Fibroblast of lung (primary cell): ENCODE measurements at regions not wholly inside any gene's neighbourhood (a gene's known extent, or its start where the extent isn't known, plus 50 kb on each side); places are given as distances from the start of the nearest gene placed in this dataset.

Experiments used
- DNase-seq, 2 donors: peaks; one replicate each; pipeline versions ENCODE4 v3.0.0 to v3.0.0-alpha.2; 2010; ENCODE audit warnings: low read depth in 2 of 2
- H2AFZ ChIP-seq: 2 replicates; pipeline ENCODE4 v1.5.1; 2012; ENCODE audit warnings: low read length, control low read depth, inconsistent platforms
- H3K27ac ChIP-seq: 2 replicates; pipeline ENCODE4 v1.5.1; 2011; ENCODE audit warnings: low read length, control low read depth; ENCODE audit not compliant: insufficient read depth
- H3K27me3 ChIP-seq: 2 replicates; pipeline ENCODE4 v1.5.1; 2011; ENCODE audit warnings: mild to moderate bottlenecking, low read length; ENCODE audit not compliant: control insufficient read depth, insufficient read depth
- H3K36me3 ChIP-seq: 2 replicates; pipeline ENCODE4 v1.5.1; 2011; ENCODE audit warnings: low read length; ENCODE audit not compliant: control insufficient read depth, insufficient read depth
- H3K4me1 ChIP-seq: 2 replicates; pipeline ENCODE4 v1.5.1; 2011; ENCODE audit warnings: low read length; ENCODE audit not compliant: control insufficient read depth, insufficient read depth; ENCODE audit errors: extremely low read depth
- H3K4me2 ChIP-seq: 2 replicates; pipeline ENCODE4 v1.5.1; 2011; ENCODE audit warnings: low read length, control low read depth; ENCODE audit not compliant: insufficient read depth; ENCODE audit errors: extremely low read depth
- H3K4me3 ChIP-seq, 4 experiments: fragments of 200-600 bp in 1 of 4; sonication (generic) in 1 of 4; replicated peaks in 1 of 4; 2 replicates each; pipeline ENCODE4 v1.5.1; 2011 to 2016; ENCODE audit warnings: low read length in 4 of 4, low read depth in 3 of 4, mild to moderate bottlenecking in 3 of 4, control low read depth in 2 of 4, inconsistent platforms in 1 of 4, mixed read lengths in 1 of 4; ENCODE audit not compliant: insufficient read depth in 1 of 4; ENCODE audit errors: control extremely low read depth in 1 of 4
- H3K79me2 ChIP-seq: 2 replicates; pipeline ENCODE4 v1.5.1; 2012; ENCODE audit warnings: mild to moderate bottlenecking, low read length, inconsistent platforms; ENCODE audit not compliant: control insufficient read depth, insufficient read depth
- H3K9ac ChIP-seq: 2 replicates; pipeline ENCODE4 v1.5.1; 2011; ENCODE audit warnings: mild to moderate bottlenecking, low read length, control low read depth; ENCODE audit not compliant: insufficient read depth
- H3K9me3 ChIP-seq: 2 replicates; pipeline ENCODE4 v1.5.1; 2012; ENCODE audit warnings: low read depth, low read length; ENCODE audit not compliant: control insufficient read depth, insufficient read depth
- H4K20me1 ChIP-seq: 2 replicates; pipeline ENCODE4 v1.5.1; 2011; ENCODE audit warnings: low read length; ENCODE audit not compliant: control insufficient read depth, insufficient read depth; ENCODE audit errors: extremely low read depth
- CTCF ChIP-seq, 2 donors: IDR thresholded peaks in 1 of 2; conservative IDR thresholded peaks in 1 of 2; 1 replicate in 1 of 2; 2 replicates in 1 of 2; pipeline ENCODE4 v1.5.1; 2011 to 2012; ENCODE audit warnings: low read length in 2 of 2, control low read depth in 1 of 2, inconsistent platforms in 1 of 2, low read depth in 1 of 2, mild to moderate bottlenecking in 1 of 2
- EZH2 ChIP-seq: IDR thresholded peaks from 2 replicates; pipeline ENCODE4 v1.5.1; 2012; ENCODE audit warnings: low read length, control low read depth, mild to moderate bottlenecking; ENCODE audit errors: missing control alignments

- Histone ChIP-seq H2AFZ (no peak overlapping the region), H3K9me3 (no peaks in the 10 kb centered on the region), H3K4me2 (no peak overlapping the region), H3K27ac (no peak overlapping the region), H3K27me3 (no peaks in the 10 kb centered on the region), H3K9ac (no peak overlapping the region), H3K4me3 (no peak overlapping the region), H3K36me3 (no peaks in the 10 kb centered on the region), H3K79me2 (no peaks in the 10 kb centered on the region), H4K20me1 (no peaks in the 10 kb centered on the region), H3K4me1 (no peaks in the 10 kb centered on the region)
- TF ChIP-seq EZH2 (no peak), CTCF (conservative IDR thresholded peaks at IDR 0.05 in 1 of 2, IDR thresholded peaks at IDR 0.05 in 1 of 2; ENCODE audit: low read depth in 1 of 2, low read length in 2 of 2) (no peak)
- peak in 1 of 2 donors; percentile 57 for DNase-seq
Observed at GRCh38 chr14:71638523-71639196, 293.6 kb upstream of the RGS6 start.

GRCh38 chr14:71642715-71643114, 289.5 kb upstream of the RGS6 start:
- no peak overlapping the region for H3K27ac ChIP-seq
- TF ChIP-seq EZH2 (no peak), CTCF (conservative IDR thresholded peaks at IDR 0.05 in 1 of 2, IDR thresholded peaks at IDR 0.05 in 1 of 2; ENCODE audit: low read depth in 1 of 2, low read length in 2 of 2) (no peak)
- H3K4me1 ChIP-seq: no peaks in the 10 kb centered on the region
- H2AFZ ChIP-seq: no peak overlapping the region
- H3K79me2 ChIP-seq: no peaks in the 10 kb centered on the region
- H3K4me3 ChIP-seq: no peak overlapping the region
- no peaks in the 10 kb centered on the region for H3K27me3 ChIP-seq
- no peak overlapping the region for H3K9ac ChIP-seq
- H3K4me2 ChIP-seq: no peak overlapping the region
- no peaks in the 10 kb centered on the region for H4K20me1 ChIP-seq
- no peak for DNase-seq
- H3K36me3 ChIP-seq: no peaks in the 10 kb centered on the region
- no peaks in the 10 kb centered on the region for H3K9me3 ChIP-seq

GRCh38 chr14:71645656-71646055, 286.6 kb upstream of the RGS6 start:
- Histone ChIP-seq H2AFZ (no peak overlapping the region), H3K27ac (no peak overlapping the region), H4K20me1 (no peaks in the 10 kb centered on the region), H3K9me3 (no peaks in the 10 kb centered on the region), H3K4me2 (no peak overlapping the region), H3K36me3 (no peaks in the 10 kb centered on the region), H3K79me2 (no peaks in the 10 kb centered on the region), H3K9ac (no peak overlapping the region), H3K27me3 (no peaks in the 10 kb centered on the region), H3K4me3 (no peak overlapping the region), H3K4me1 (no peaks in the 10 kb centered on the region)
- TF ChIP-seq EZH2 (no peak), CTCF (conservative IDR thresholded peaks at IDR 0.05 in 1 of 2, IDR thresholded peaks at IDR 0.05 in 1 of 2; ENCODE audit: low read depth in 1 of 2, low read length in 2 of 2) (no peak)
- DNase-seq: peak; percentile 38 to 63
